Liver (tissue), 7 donors: ENCODE measurements at regions not wholly inside any gene's neighbourhood (a gene's known extent, or its start where the extent isn't known, plus 50 kb on each side); places are given as distances from the start of the nearest gene placed in this dataset. TPM values are rescaled to one million over a fixed set of nuclear protein-coding genes. Genes with fewer than 3 reads are reported as not detected.
"Not testable (repeated sequence)": the region's sequence is repeated elsewhere in the genome, so short reads cannot be mapped to it uniquely, and the experiment has no call there.

Experiments used
- DNase-seq: peaks from one replicate; pipeline ENCODE4 v3.0.0-alpha.2; 2017; ENCODE audit warnings: low spot score
- H3K27ac ChIP-seq, 2 donors: one replicate each; pipeline ENCODE4 v1.7.0; 2013; ENCODE audit warnings: inconsistent platforms in 2 of 2, low read length in 2 of 2, control low read depth in 1 of 2, low read depth in 1 of 2, mild to moderate bottlenecking in 1 of 2
- H3K27me3 ChIP-seq, 4 donors: one replicate each; pipeline versions ENCODE4 v1.6.1 to v1.7.0; 2013; ENCODE audit warnings: low read length in 3 of 4, inconsistent platforms in 1 of 4, mild to moderate bottlenecking in 1 of 4, moderate library complexity in 1 of 4; ENCODE audit not compliant: control insufficient read depth in 4 of 4, insufficient read depth in 4 of 4
- H3K36me3 ChIP-seq, 4 donors: one replicate each; pipeline versions ENCODE4 v1.6.1 to v1.7.0; 2013; ENCODE audit warnings: low read length in 3 of 4, mild to moderate bottlenecking in 3 of 4, low read depth in 1 of 4, moderate library complexity in 1 of 4; ENCODE audit not compliant: control insufficient read depth in 4 of 4, insufficient read depth in 3 of 4
- H3K4me1 ChIP-seq, 4 donors: one replicate each; pipeline versions ENCODE4 v1.6.1 to v1.7.0; 2013; ENCODE audit warnings: low read length in 3 of 4, mild to moderate bottlenecking in 3 of 4, moderate library complexity in 1 of 4; ENCODE audit not compliant: control insufficient read depth in 4 of 4, insufficient read depth in 4 of 4
- H3K4me3 ChIP-seq, 3 donors: one replicate each; pipeline versions ENCODE4 v1.6.1 to v1.7.0; 2013; ENCODE audit warnings: low read length in 3 of 3, control low read depth in 1 of 3, low read depth in 1 of 3, mild to moderate bottlenecking in 1 of 3
- H3K9ac ChIP-seq, 2 donors: one replicate each; pipeline ENCODE4 v1.7.0; 2013; ENCODE audit warnings: low read length in 2 of 2, mild to moderate bottlenecking in 2 of 2, moderate library complexity in 2 of 2, control low read depth in 1 of 2, low read depth in 1 of 2
- H3K9me3 ChIP-seq, 4 donors: one replicate each; pipeline versions ENCODE4 v1.6.1 to v1.7.0; 2013; ENCODE audit warnings: low read length in 3 of 4; ENCODE audit not compliant: control insufficient read depth in 4 of 4
- WGBS: extraction: QIAGEN DNeasy Blood & Tissue Kit; methylation state at CpG from one replicate; pipeline ENCODE4 v1.1.7; 2013; 5-methylcytosine and 5-hydroxymethylcytosine counted together
- small RNA-seq: library from RNA; depleted of rRNA; stranded (forward); fragments of <200 nt; gene quantifications from one replicate; pipeline ENCODE3, GENCODE V24; 2014
- donor health status: healthy.
- donor health status: healthy.
- donor health status: healthy.

DNA sequence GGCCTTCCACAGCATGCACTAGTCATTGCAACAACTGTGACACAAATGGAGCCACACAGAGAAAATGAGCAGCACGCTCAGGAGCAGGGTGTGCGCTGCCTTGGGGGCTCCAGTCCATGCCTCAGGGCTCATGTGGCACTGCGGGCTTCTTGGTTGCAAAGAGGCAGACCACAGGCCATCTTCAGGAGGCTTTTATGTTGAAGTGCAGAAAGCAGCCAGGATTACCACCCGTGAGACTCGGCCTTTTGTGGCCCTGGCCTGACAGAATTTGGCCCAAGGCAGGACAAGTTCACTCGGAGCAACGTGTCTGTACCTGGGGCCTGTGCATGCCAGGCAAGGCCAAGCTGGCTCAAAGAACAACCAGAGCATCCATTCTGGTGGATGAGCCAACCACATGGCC is 602.3 kb downstream of the CWH43 start:
- 46% methylated on average over 5 of the region's 7 CpGs for WGBS
- not testable (repeated sequence) for H3K4me1 ChIP-seq, H3K4me3 ChIP-seq, H3K9me3 ChIP-seq, DNase-seq, H3K27ac ChIP-seq, H3K9ac ChIP-seq, H3K36me3 ChIP-seq, H3K27me3 ChIP-seq

- not testable (repeated sequence) for H3K4me1 ChIP-seq, H3K4me3 ChIP-seq, H3K27me3 ChIP-seq, H3K36me3 ChIP-seq, H3K9me3 ChIP-seq, H3K9ac ChIP-seq, DNase-seq, H3K27ac ChIP-seq
- WGBS, result 63% methylated on average over 12 of the region's 12 CpGs
Observed at GRCh38 chr4:49618436-49618835, 632.4 kb downstream of the CWH43 start.

DNA sequence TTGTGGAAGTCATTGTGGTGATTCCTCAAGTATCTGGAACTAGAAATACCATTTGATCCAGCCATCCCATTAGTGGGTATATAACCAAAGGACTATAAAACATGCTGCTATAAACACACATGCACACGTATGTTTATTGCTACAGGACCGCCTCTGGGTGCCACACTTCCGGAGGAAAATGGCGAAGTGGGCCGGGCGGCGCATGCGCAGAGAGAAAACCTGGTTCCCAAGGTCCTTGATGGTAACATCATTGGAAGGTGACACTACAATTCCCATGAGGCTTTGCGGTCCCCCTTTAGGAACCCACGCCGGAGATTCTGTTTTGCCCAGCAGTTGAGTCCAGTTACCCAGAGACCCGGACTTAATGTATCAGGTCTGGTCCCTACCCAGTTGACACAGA is 640.4 kb downstream of the CWH43 start:
- 75% methylated on average over 11 of the region's 12 CpGs for WGBS

More for the DNA sequence above, 640.4 kb downstream of the CWH43 start:
- H3K4me1 ChIP-seq, H3K27ac ChIP-seq, H3K9ac ChIP-seq, DNase-seq, H3K36me3 ChIP-seq, H3K9me3 ChIP-seq, H3K27me3 ChIP-seq, H3K4me3 ChIP-seq: not testable (repeated sequence)

Small RNAs in the stretch of these regions (small RNA-seq; reads per million reads assigned to genes)
- gene AC119751.2 (not detected), gene AC119751.6 (not detected), gene AC119751.7 (not detected), gene AC119751.8 (not detected)
